ENCODE measurements at regions not wholly inside any gene's neighbourhood (a gene's known extent, or its start where the extent isn't known, plus 50 kb on each side); places are given as distances from the start of the nearest gene placed in this dataset.

GRCh38 chr2:167834707-167835106 lies 412.7 kb downstream of the STK39 start:
- DNase-seq (ENCODE audit: low spot score) = no peak
- H3K4me3 ChIP-seq (ENCODE audit: low read depth, low read length, poor library complexity, severe bottlenecking) = no peak overlapping the region
- intact Hi-C loops (cut with micrococcal nuclease; ENCODE audit: unreplicated experiment) = no loop called here
- BruUV-seq (replicated peaks) = no TSS peak
- no peaks in the 10 kb centered on the region for H3K9me3 ChIP-seq (ENCODE audit: low read length)
- H4K20me1 ChIP-seq (ENCODE audit: insufficient read depth, low read length) = no peaks in the 10 kb centered on the region
- no peak overlapping the region for H3K4me2 ChIP-seq (ENCODE audit: low read length)
- no peaks in the 10 kb centered on the region for H3K36me3 ChIP-seq (ENCODE audit: insufficient read depth, low read length)
- H2AFZ ChIP-seq (ENCODE audit: low read length) = no peak overlapping the region
- H3K9me2 ChIP-seq (ENCODE audit: insufficient read depth, low read length) = no peaks in the 10 kb centered on the region
- H3K79me2 ChIP-seq (ENCODE audit: insufficient read depth, low read depth, low read length) = no peaks in the 10 kb centered on the region
- POLR2A ChIA-PET = no interaction called here
- CTCF ChIA-PET (ENCODE audit: unreplicated experiment) = no interaction called here
- H3K27ac ChIP-seq (ENCODE audit: low read depth, low read length, poor library complexity, severe bottlenecking) = no peak overlapping the region
- H3K4me1 ChIP-seq (ENCODE audit: insufficient read depth, low read length, poor library complexity, severe bottlenecking) = no peaks in the 10 kb centered on the region
- TF ChIP-seq CTCF (conservative IDR thresholded peaks at IDR 0.05; ENCODE audit: low read length) = no peak
- no peak for TF ChIP-seq EZH2phosphoT487 (IDR thresholded peaks at IDR 0.05; ENCODE audit: borderline replicate concordance, low read depth, low read length)

GRCh38 chr2:167833294-167833693 lies 414.1 kb downstream of the STK39 start:
- Histone ChIP-seq H3K36me3 (ENCODE audit: insufficient read depth, low read length) (no peaks in the 10 kb centered on the region), H3K9me3 (ENCODE audit: low read length) (no peaks in the 10 kb centered on the region), H4K20me1 (ENCODE audit: insufficient read depth, low read length) (no peaks in the 10 kb centered on the region), H3K4me2 (ENCODE audit: low read length) (no peak overlapping the region), H2AFZ (ENCODE audit: low read length) (no peak overlapping the region), H3K27ac (ENCODE audit: low read depth, low read length, poor library complexity, severe bottlenecking) (no peak overlapping the region), H3K4me3 (ENCODE audit: low read depth, low read length, poor library complexity, severe bottlenecking) (no peak overlapping the region), H3K79me2 (ENCODE audit: insufficient read depth, low read depth, low read length) (no peaks in the 10 kb centered on the region), H3K4me1 (ENCODE audit: insufficient read depth, low read length, poor library complexity, severe bottlenecking) (no peaks in the 10 kb centered on the region), H3K9me2 (ENCODE audit: insufficient read depth, low read length) (no peaks in the 10 kb centered on the region)
- DNase-seq (ENCODE audit: low spot score) = no peak
- ChIA-PET CTCF (ENCODE audit: unreplicated experiment) (no interaction called here), POLR2A (interaction anchor here (0.6 kb wide), 1 partner anchor 754 kb away, joined by 3 read pairs; no protein-coding TSS in a partner anchor)
- intact Hi-C loops (cut with micrococcal nuclease; ENCODE audit: unreplicated experiment) = no loop called here
- TF ChIP-seq EZH2phosphoT487 (IDR thresholded peaks at IDR 0.05; ENCODE audit: borderline replicate concordance, low read depth, low read length) = no peak
- no peak for TF ChIP-seq CTCF (conservative IDR thresholded peaks at IDR 0.05; ENCODE audit: low read length)
- no TSS peak for BruUV-seq (replicated peaks)

GRCh38 chr2:167832868-167833287 lies 414.5 kb downstream of the STK39 start:
- ChIA-PET POLR2A (interaction anchor here (0.6 kb wide), 1 partner anchor 753 kb away, joined by 3 read pairs; no protein-coding TSS in a partner anchor), CTCF (ENCODE audit: unreplicated experiment) (no interaction called here)
- no peak for TF ChIP-seq EZH2phosphoT487 (IDR thresholded peaks at IDR 0.05; ENCODE audit: borderline replicate concordance, low read depth, low read length)
- no peak for TF ChIP-seq CTCF (conservative IDR thresholded peaks at IDR 0.05; ENCODE audit: low read length)
- Histone ChIP-seq H3K36me3 (ENCODE audit: insufficient read depth, low read length) (no peaks in the 10 kb centered on the region), H3K4me3 (ENCODE audit: low read depth, low read length, poor library complexity, severe bottlenecking) (no peak overlapping the region), H3K9me2 (ENCODE audit: insufficient read depth, low read length) (no peaks in the 10 kb centered on the region), H3K4me1 (ENCODE audit: insufficient read depth, low read length, poor library complexity, severe bottlenecking) (no peaks in the 10 kb centered on the region), H2AFZ (ENCODE audit: low read length) (no peak overlapping the region), H3K79me2 (ENCODE audit: insufficient read depth, low read depth, low read length) (no peaks in the 10 kb centered on the region), H3K9me3 (ENCODE audit: low read length) (no peaks in the 10 kb centered on the region), H3K27ac (ENCODE audit: low read depth, low read length, poor library complexity, severe bottlenecking) (no peak overlapping the region), H4K20me1 (ENCODE audit: insufficient read depth, low read length) (no peaks in the 10 kb centered on the region), H3K4me2 (ENCODE audit: low read length) (no peak overlapping the region)
- DNase-seq (ENCODE audit: low spot score) = no peak
- intact Hi-C loops (cut with micrococcal nuclease; ENCODE audit: unreplicated experiment) = no loop called here
- no TSS peak for BruUV-seq (replicated peaks)
